H9 (cell line): ENCODE measurements at regions not wholly inside any gene's neighbourhood (a gene's known extent, or its start where the extent isn't known, plus 50 kb on each side); places are given as distances from the start of the nearest gene placed in this dataset.

Experiments
- DNase-seq: peaks from one replicate; pipeline ENCODE4 v3.0.0-alpha.2; 2017
- H2AFZ ChIP-seq: one replicate; pipeline ENCODE4 v1.6.1; 2013; ENCODE audit warnings: mild to moderate bottlenecking, low read length, control low read depth, moderate library complexity
- H2AK5ac ChIP-seq: 2 replicates; pipeline ENCODE4 v1.6.1; 2013; ENCODE audit warnings: low read length, control low read depth, mixed read lengths; ENCODE audit not compliant: insufficient read length
- H2BK120ac ChIP-seq: one replicate; pipeline ENCODE4 v1.6.1; 2013; ENCODE audit warnings: low read depth, mild to moderate bottlenecking, low read length, control low read depth, inconsistent platforms; ENCODE audit not compliant: poor library complexity, severe bottlenecking
- H2BK12ac ChIP-seq: 2 replicates; pipeline ENCODE4 v1.6.1; 2013; ENCODE audit warnings: low read length, control low read depth, mixed read lengths, low read depth; ENCODE audit not compliant: insufficient read length
- H2BK15ac ChIP-seq: 2 replicates; pipeline ENCODE4 v1.6.1; 2013; ENCODE audit warnings: low read depth, low read length, control low read depth
- H2BK20ac ChIP-seq: one replicate; pipeline ENCODE4 v1.6.1; 2013; ENCODE audit warnings: low read depth, mild to moderate bottlenecking, low read length, control low read depth, inconsistent platforms; ENCODE audit not compliant: poor library complexity, severe bottlenecking
- H2BK5ac ChIP-seq: 2 replicates; pipeline ENCODE4 v1.6.1; 2013; ENCODE audit warnings: low read length, control low read depth, mixed read lengths; ENCODE audit not compliant: insufficient read length
- H3K14ac ChIP-seq: 2 replicates; pipeline ENCODE4 v1.6.1; 2013; ENCODE audit warnings: low read length, control low read depth; ENCODE audit not compliant: insufficient read depth
- H3K18ac ChIP-seq: 2 replicates; pipeline ENCODE4 v1.6.1; 2013; ENCODE audit warnings: low read depth, mild to moderate bottlenecking, mixed read lengths, low read length, control low read depth; ENCODE audit not compliant: insufficient read length
- H3K23ac ChIP-seq: 2 replicates; pipeline ENCODE4 v1.6.1; 2013; ENCODE audit warnings: low read length, control low read depth, mixed read lengths, low read depth; ENCODE audit not compliant: insufficient read length
- H3K23me2 ChIP-seq: 2 replicates; pipeline ENCODE4 v1.6.1; 2013; ENCODE audit warnings: low read depth, mild to moderate bottlenecking, mixed read lengths, low read length, control low read depth; ENCODE audit not compliant: insufficient read length, poor library complexity, severe bottlenecking
- H3K27ac ChIP-seq: 2 replicates; pipeline ENCODE4 v1.5.1; 2013; ENCODE audit warnings: low read length, control low read depth, mixed read lengths, low read depth; ENCODE audit not compliant: insufficient read length
- H3K27me3 ChIP-seq: 2 replicates; pipeline ENCODE4 v1.6.1; 2013; ENCODE audit warnings: low read length, control low read depth, inconsistent platforms; ENCODE audit not compliant: insufficient read depth
- H3K4ac ChIP-seq: 2 replicates; pipeline ENCODE4 v1.6.1; 2013; ENCODE audit warnings: low read depth, mild to moderate bottlenecking, control low read depth, inconsistent platforms, low read length, moderate library complexity
- H3K4me1 ChIP-seq: 2 replicates; pipeline ENCODE4 v1.6.1; 2013; ENCODE audit warnings: low read length, control low read depth, inconsistent platforms; ENCODE audit not compliant: insufficient read depth
- H3K4me2 ChIP-seq: 2 replicates; pipeline ENCODE4 v1.6.1; 2013; ENCODE audit warnings: low read length, control low read depth, mixed read lengths; ENCODE audit not compliant: insufficient read length, insufficient read depth
- H3K56ac ChIP-seq: 2 replicates; pipeline ENCODE4 v1.6.1; 2013; ENCODE audit warnings: low read depth, mild to moderate bottlenecking, mixed read lengths, low read length, control low read depth; ENCODE audit not compliant: insufficient read length
- H3K79me1 ChIP-seq: 2 replicates; pipeline ENCODE4 v1.6.1; 2013; ENCODE audit warnings: low read depth, mild to moderate bottlenecking, moderate library complexity, low read length, control low read depth, inconsistent platforms; ENCODE audit not compliant: insufficient read depth, poor library complexity, severe bottlenecking
- H3K79me2 ChIP-seq: 2 replicates; pipeline ENCODE4 v1.6.1; 2013; ENCODE audit warnings: low read length, control low read depth, inconsistent platforms; ENCODE audit not compliant: insufficient read depth
- H3K9ac ChIP-seq: 2 replicates; pipeline ENCODE4 v1.6.1; 2013; ENCODE audit warnings: low read length, control low read depth, mixed read lengths; ENCODE audit not compliant: insufficient read length; ENCODE audit errors: extremely low read depth
- H3K9me3 ChIP-seq: one replicate; pipeline ENCODE4 v1.6.1; 2013; ENCODE audit warnings: low read depth, low read length, inconsistent platforms; ENCODE audit not compliant: control insufficient read depth
- H3T11ph ChIP-seq: one replicate; pipeline ENCODE4 v1.6.1; 2013; ENCODE audit warnings: mild to moderate bottlenecking, low read length, control low read depth, inconsistent platforms
- H4K20me1 ChIP-seq: one replicate; pipeline ENCODE4 v1.6.1; 2013; ENCODE audit not compliant: control insufficient read depth, insufficient read length, insufficient read depth
- H4K5ac ChIP-seq: 2 replicates; pipeline ENCODE4 v1.6.1; 2013; ENCODE audit warnings: low read depth, mild to moderate bottlenecking, mixed read lengths, low read length, control low read depth; ENCODE audit not compliant: insufficient read length
- H4K8ac ChIP-seq: replicated peaks from 2 replicates; pipeline ENCODE4 v1.6.1; 2013; ENCODE audit warnings: low read length, control low read depth, mixed read lengths, low read depth; ENCODE audit not compliant: insufficient read length
- H4K91ac ChIP-seq: 2 replicates; pipeline ENCODE4 v1.6.1; 2013; ENCODE audit warnings: low read depth, mild to moderate bottlenecking, moderate library complexity, mixed read lengths, low read length, control low read depth; ENCODE audit not compliant: insufficient read length
- H3K27ac Mint-ChIP-seq, 3 experiments: 2 replicates in 2 of 3; 3 replicates in 1 of 3; pipeline ENCODE4 v1.8.0; 2020 to 2021; ENCODE audit warnings: mixed read lengths in 3 of 3, mild to moderate bottlenecking in 1 of 3, moderate library complexity in 1 of 3
- H3K27me3 Mint-ChIP-seq: 2 replicates; pipeline ENCODE4 v1.8.0; 2021; ENCODE audit warnings: low read depth, mild to moderate bottlenecking, moderate library complexity, mixed read lengths
- H3K36me3 Mint-ChIP-seq, 3 experiments: 2 replicates in 2 of 3; 3 replicates in 1 of 3; pipeline ENCODE4 v1.8.0; 2020 to 2021; ENCODE audit warnings: low read depth in 3 of 3, mixed read lengths in 3 of 3; ENCODE audit not compliant: insufficient read depth in 1 of 3
- H3K4me1 Mint-ChIP-seq, 2 experiments: 2 replicates each; pipeline ENCODE4 v1.8.0; 2020; ENCODE audit warnings: mixed read lengths in 2 of 2
- H3K4me3 Mint-ChIP-seq, 2 experiments: 2 replicates in 1 of 2; 3 replicates in 1 of 2; pipeline ENCODE4 v1.8.0; 2020 to 2021; ENCODE audit warnings: mild to moderate bottlenecking in 2 of 2, mixed read lengths in 2 of 2, moderate library complexity in 1 of 2
- H3K9me3 Mint-ChIP-seq, 2 experiments: 2 replicates in 1 of 2; 3 replicates in 1 of 2; pipeline ENCODE4 v1.8.0; 2020; ENCODE audit warnings: mild to moderate bottlenecking in 2 of 2, mixed read lengths in 2 of 2, moderate library complexity in 1 of 2
- WGBS: extraction: QIAGEN DNeasy Blood & Tissue Kit; methylation state at CpG from one replicate; pipeline ENCODE4 v1.1.7; 2013; ENCODE audit warnings: missing lambda C conversion rate, low lambda C conversion rate, mixed read lengths; ENCODE audit not compliant: insufficient read length; ENCODE audit errors: extremely low coverage; 5-methylcytosine and 5-hydroxymethylcytosine counted together
- TF ChIP-seq, protein P1 (sequence below): fragments of 200-600 bp; sonication (generic); conservative IDR thresholded peaks from 3 replicates; pipeline ENCODE4 v1.8.0; 2021; ENCODE audit warnings: antibody characterized with exemption, mild to moderate bottlenecking

DNA sequence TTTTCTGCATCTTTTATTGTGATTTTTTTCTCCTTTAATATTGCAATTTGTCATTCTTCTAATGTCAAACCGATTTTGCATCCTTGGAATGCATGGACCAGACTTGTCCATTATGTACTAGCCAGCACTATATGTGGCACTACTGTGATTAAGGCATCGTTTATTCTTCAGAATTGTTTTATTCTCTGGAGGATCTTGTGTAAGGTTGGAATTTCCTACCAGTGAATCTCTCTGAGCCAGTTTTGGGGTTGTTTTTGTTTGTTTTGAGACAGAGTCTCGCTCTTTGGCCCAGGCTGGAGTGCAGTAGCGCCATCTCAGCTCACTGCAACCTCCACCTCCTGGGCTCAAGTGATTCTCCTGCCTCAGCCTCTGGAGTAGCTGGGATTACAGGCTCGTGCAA, 58.5 kb downstream of the IGLL5 start:
- Histone ChIP-seq H2BK15ac (no peak overlapping the region), H4K8ac (no peak overlapping the region), H2AK5ac (no peak overlapping the region), H3K18ac (no peak overlapping the region), H2AFZ (no peak overlapping the region), H4K91ac (no peak overlapping the region), H3K4me1 (no peaks in the 10 kb centered on the region), H4K5ac (no peak overlapping the region), H4K20me1 (no peaks in the 10 kb centered on the region), H3K23ac (no peak overlapping the region), H3K79me1 (no peaks in the 10 kb centered on the region), H3K9ac (no peak overlapping the region), H2BK5ac (no peak overlapping the region), H3K27me3 (no peaks in the 10 kb centered on the region; the same call in 1 of the 2 replicates), H3K56ac (no peak overlapping the region), H3K79me2 (no peaks in the 10 kb centered on the region), H3K4ac (no peak overlapping the region), H2BK120ac (no peak overlapping the region), H3K23me2 (peaks cover 2% of the 10 kb centered on the region), H3K14ac (no peak overlapping the region), H2BK12ac (no peak overlapping the region), H2BK20ac (no peak overlapping the region), H3T11ph (no peak overlapping the region), H3K27ac (no peak overlapping the region), H3K4me2 (no peak overlapping the region), H3K9me3 (no peaks in the 10 kb centered on the region)
- Mint-ChIP-seq H3K4me3 (no peak overlapping the region), H3K4me1 (no peaks in the 10 kb centered on the region), H3K27me3 (peaks cover 90% of the 10 kb centered on the region), H3K36me3 (no peaks in the 10 kb centered on the region; a peak in 1 of 7 replicates), H3K9me3 (no peaks in the 10 kb centered on the region), H3K27ac (no peak overlapping the region; a peak in 1 of 7 replicates)
- TF ChIP-seq, protein P1, sequence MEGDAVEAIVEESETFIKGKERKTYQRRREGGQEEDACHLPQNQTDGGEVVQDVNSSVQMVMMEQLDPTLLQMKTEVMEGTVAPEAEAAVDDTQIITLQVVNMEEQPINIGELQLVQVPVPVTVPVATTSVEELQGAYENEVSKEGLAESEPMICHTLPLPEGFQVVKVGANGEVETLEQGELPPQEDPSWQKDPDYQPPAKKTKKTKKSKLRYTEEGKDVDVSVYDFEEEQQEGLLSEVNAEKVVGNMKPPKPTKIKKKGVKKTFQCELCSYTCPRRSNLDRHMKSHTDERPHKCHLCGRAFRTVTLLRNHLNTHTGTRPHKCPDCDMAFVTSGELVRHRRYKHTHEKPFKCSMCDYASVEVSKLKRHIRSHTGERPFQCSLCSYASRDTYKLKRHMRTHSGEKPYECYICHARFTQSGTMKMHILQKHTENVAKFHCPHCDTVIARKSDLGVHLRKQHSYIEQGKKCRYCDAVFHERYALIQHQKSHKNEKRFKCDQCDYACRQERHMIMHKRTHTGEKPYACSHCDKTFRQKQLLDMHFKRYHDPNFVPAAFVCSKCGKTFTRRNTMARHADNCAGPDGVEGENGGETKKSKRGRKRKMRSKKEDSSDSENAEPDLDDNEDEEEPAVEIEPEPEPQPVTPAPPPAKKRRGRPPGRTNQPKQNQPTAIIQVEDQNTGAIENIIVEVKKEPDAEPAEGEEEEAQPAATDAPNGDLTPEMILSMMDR: no peak
- no peak for DNase-seq
- no CpG with 5 or more reads among the region's 5 CpGs for WGBS
